Upper lobe of right lung (tissue), 1 donor: ENCODE measurements at regions not wholly inside any gene's neighbourhood (a gene's known extent, or its start where the extent isn't known, plus 50 kb on each side); places are given as distances from the start of the nearest gene placed in this dataset.

Experiments used
- ATAC-seq: fragments of 200-7000 bp; cut with Tn5 transposase; one replicate; pipeline ENCODE4 v1.9.1; 2020; ENCODE audit warnings: mild to moderate bottlenecking, moderate library complexity
- DNase-seq: peaks from one replicate; pipeline ENCODE4 v3.0.0-alpha.2; 2020
- H3K27ac ChIP-seq: fragments of 200-600 bp; one replicate; pipeline ENCODE4 v1.8.0; 2022
- H3K27me3 ChIP-seq: fragments of 200-600 bp; one replicate; pipeline ENCODE4 v1.8.0; 2022; ENCODE audit warnings: mild to moderate bottlenecking
- H3K36me3 ChIP-seq: fragments of 200-600 bp; one replicate; pipeline ENCODE4 v1.8.0; 2022
- H3K4me1 ChIP-seq: fragments of 200-600 bp; one replicate; pipeline ENCODE4 v1.8.0; 2022
- H3K4me3 ChIP-seq: fragments of 200-600 bp; one replicate; pipeline ENCODE4 v1.8.0; 2022; ENCODE audit warnings: mild to moderate bottlenecking
- H3K9me3 ChIP-seq: fragments of 200-600 bp; one replicate; pipeline ENCODE4 v1.8.0; 2022
- CTCF ChIP-seq: fragments of 200-600 bp; IDR thresholded peaks from one replicate; pipeline ENCODE4 v1.8.0; 2022; ENCODE audit warnings: antibody characterized with exemption
- intact Hi-C: fragments of 100-400 bp; cut with DNase I; formaldehyde crosslinking; loops from one replicate; pipeline ENCODE4 v1.11.0; 2022
- donor health status: DM: no; HTN: yes; CAD: no; lungs with severe emphysema.

GRCh38 chr18:47689371-47689770 is 241.1 kb downstream of the SMAD2 start:
- H3K9me3 ChIP-seq = no peaks in the 10 kb centered on the region
- no peak overlapping the region for H3K27ac ChIP-seq
- H3K36me3 ChIP-seq = no peaks in the 10 kb centered on the region
- no peak for ATAC-seq
- no peaks in the 10 kb centered on the region for H3K27me3 ChIP-seq
- intact Hi-C loops = no loop called here
- no peak for TF ChIP-seq CTCF
- no peak for DNase-seq
- H3K4me1 ChIP-seq = no peaks in the 10 kb centered on the region
- H3K4me3 ChIP-seq = no peak overlapping the region

GRCh38 chr18:47686806-47687205 is 243.7 kb downstream of the SMAD2 start:
- DNase-seq (no peak), ATAC-seq (no peak)
- H3K36me3 ChIP-seq = no peaks in the 10 kb centered on the region
- H3K4me3 ChIP-seq = no peak overlapping the region
- no peak overlapping the region for H3K27ac ChIP-seq
- H3K27me3 ChIP-seq = no peaks in the 10 kb centered on the region
- intact Hi-C loops = no loop called here
- no peaks in the 10 kb centered on the region for H3K9me3 ChIP-seq
- H3K4me1 ChIP-seq = no peaks in the 10 kb centered on the region
- TF ChIP-seq CTCF = no peak

GRCh38 chr18:47683774-47684173 is 246.7 kb downstream of the SMAD2 start:
- intact Hi-C loops = no loop called here
- DNase-seq (no peak), ATAC-seq (no peak)
- H3K4me3 ChIP-seq = no peak overlapping the region
- TF ChIP-seq CTCF = no peak
- H3K27me3 ChIP-seq = no peaks in the 10 kb centered on the region
- no peaks in the 10 kb centered on the region for H3K36me3 ChIP-seq
- no peaks in the 10 kb centered on the region for H3K9me3 ChIP-seq
- no peaks in the 10 kb centered on the region for H3K4me1 ChIP-seq
- H3K27ac ChIP-seq = no peak overlapping the region

- Histone ChIP-seq H3K27ac (no peak overlapping the region), H3K4me3 (no peak overlapping the region), H3K9me3 (no peaks in the 10 kb centered on the region), H3K36me3 (no peaks in the 10 kb centered on the region), H3K27me3 (no peaks in the 10 kb centered on the region), H3K4me1 (no peaks in the 10 kb centered on the region)
- ATAC-seq (no peak), DNase-seq (no peak)
- TF ChIP-seq CTCF = no peak
- intact Hi-C loops = no loop called here
Measured at GRCh38 chr18:47682876-47683275, 247.6 kb downstream of the SMAD2 start.

- Histone ChIP-seq H3K27me3 (no peaks in the 10 kb centered on the region), H3K4me1 (no peaks in the 10 kb centered on the region), H3K4me3 (no peak overlapping the region), H3K27ac (no peak overlapping the region), H3K36me3 (no peaks in the 10 kb centered on the region), H3K9me3 (no peaks in the 10 kb centered on the region)
- no peak for DNase-seq
- ATAC-seq = no peak
- intact Hi-C loops = no loop called here
- no peak for TF ChIP-seq CTCF
Measured at GRCh38 chr18:47680488-47680887, 250.0 kb downstream of the SMAD2 start.

GRCh38 chr18:47679864-47680263 is 250.6 kb downstream of the SMAD2 start:
- H3K27ac ChIP-seq = no peak overlapping the region
- intact Hi-C loops = no loop called here
- H3K27me3 ChIP-seq = no peaks in the 10 kb centered on the region
- DNase-seq (no peak), ATAC-seq (no peak)
- H3K4me3 ChIP-seq = no peak overlapping the region
- H3K36me3 ChIP-seq = no peaks in the 10 kb centered on the region
- H3K4me1 ChIP-seq = no peaks in the 10 kb centered on the region
- no peaks in the 10 kb centered on the region for H3K9me3 ChIP-seq
- no peak for TF ChIP-seq CTCF
